HepG2 (cell line): ENCODE measurements at regions not wholly inside any gene's neighbourhood (a gene's known extent, or its start where the extent isn't known, plus 50 kb on each side); places are given as distances from the start of the nearest gene placed in this dataset.
A peak's percentile ranks its signal among the peaks of the same experiment; 100 is the strongest.

Source experiments
- ATAC-seq: fragments of 200-7000 bp; cut with Tn5 transposase; 3 replicates; pipeline ENCODE4 v1.9.1; 2020; ENCODE audit warnings: mild to moderate bottlenecking, moderate library complexity
- BruUV-seq: library from RNA; stranded (reverse); fragments of 400-500 nt; replicated peaks from 2 replicates; lab custom pipeline; 2021; lab: Mats Ljungman, UMichigan
- CTCF ChIA-PET: fragments of 300-600 bp; formaldehyde crosslinking; extraction: SDS; loops from one replicate; lab custom pipeline; 2021; ENCODE audit warnings: low total read pairs, inconsistent platforms, low intra/inter-chr PET ratio; lab: Yijun Ruan, JAX
- POLR2A ChIA-PET: fragments of 350-600 bp; sonication (Branson Sonifier 250); formaldehyde crosslinking; loops from one replicate; lab custom pipeline; 2020; ENCODE audit warnings: antibody characterized with exemption, inconsistent platforms; lab: Yijun Ruan, JAX
- DNase-seq: peaks from one replicate; pipeline ENCODE4 v3.0.0-alpha.2; 2015; ENCODE audit warnings: low spot score
- FAIRE-seq: peaks from 3 replicates; lab custom pipeline; 2011; peaks lifted over from hg19 to GRCh38; lab: Jason Lieb, UNC
- H2AFZ ChIP-seq: one replicate; pipeline ENCODE4 v1.6.1; 2011; ENCODE audit warnings: low read length, inconsistent platforms
- H3K27ac ChIP-seq: fragments of 300-600 bp; 3 replicates; pipeline ENCODE4 v1.8.0; 2011; ENCODE audit warnings: mixed run types, mild to moderate bottlenecking, mixed read lengths, low read length, inconsistent platforms; ENCODE audit not compliant: insufficient read depth; ENCODE audit errors: extremely low read length
- H3K27me3 ChIP-seq, 2 experiments: fragments of 200-600 bp in 1 of 2; 2 replicates in 1 of 2; 3 replicates in 1 of 2; pipeline versions ENCODE4 v1.6.0 to v1.8.0; 2011; ENCODE audit warnings: low read length in 2 of 2, mild to moderate bottlenecking in 2 of 2, moderate library complexity in 2 of 2, inconsistent platforms in 1 of 2; ENCODE audit not compliant: insufficient read depth in 2 of 2, control insufficient read depth in 1 of 2
- H3K36me3 ChIP-seq, 2 experiments: fragments of 200-600 bp in 1 of 2; replicated peaks in 1 of 2; 2 replicates in 1 of 2; 3 replicates in 1 of 2; pipeline versions ENCODE4 v1.5.1 to v1.8.0; 2011; ENCODE audit warnings: low read length in 2 of 2, inconsistent platforms in 1 of 2; ENCODE audit not compliant: insufficient read depth in 2 of 2, control insufficient read depth in 1 of 2
- H3K4me1 ChIP-seq: 2 replicates; pipeline ENCODE4 v1.5.1; 2012; ENCODE audit warnings: low read length, inconsistent platforms; ENCODE audit not compliant: insufficient read depth
- H3K4me2 ChIP-seq: 2 replicates; pipeline ENCODE4 v1.6.0; 2011; ENCODE audit warnings: low read depth, low read length, inconsistent platforms
- H3K4me3 ChIP-seq, 3 experiments: fragments of 200-600 bp in 1 of 3; sonication (generic), shearing (Covaris generic) in 1 of 3; replicated peaks in 1 of 3; 2 replicates each; pipeline ENCODE4 v1.5.1; 2011 to 2016; ENCODE audit warnings: low read length in 3 of 3, inconsistent platforms in 2 of 3, low read depth in 2 of 3, mild to moderate bottlenecking in 2 of 3, control low read depth in 1 of 3, mixed read lengths in 1 of 3; ENCODE audit not compliant: insufficient read depth in 1 of 3
- H3K79me2 ChIP-seq: one replicate; pipeline ENCODE4 v1.6.1; 2011; ENCODE audit warnings: low read length, inconsistent platforms; ENCODE audit not compliant: insufficient read depth
- H3K9ac ChIP-seq: 2 replicates; pipeline ENCODE4 v1.6.0; 2011; ENCODE audit warnings: mild to moderate bottlenecking, low read depth, low read length, inconsistent platforms; ENCODE audit not compliant: insufficient read depth
- H3K9me3 ChIP-seq: 2 replicates; pipeline ENCODE4 v1.5.1; 2012; ENCODE audit warnings: mild to moderate bottlenecking, low read length
- H4K20me1 ChIP-seq: 2 replicates; pipeline ENCODE4 v1.6.0; 2011; ENCODE audit warnings: inconsistent platforms, mild to moderate bottlenecking, low read length, moderate library complexity; ENCODE audit not compliant: insufficient read depth
- AGO2 ChIP-seq: fragments of 200-400 bp; formaldehyde crosslinking; optimal IDR thresholded peaks from 2 replicates; pipeline ENCODE3; 2017; ENCODE audit warnings: mild to moderate bottlenecking, low read depth, low read length, moderate library complexity
- AHR ChIP-seq: IDR thresholded peaks from 2 replicates; pipeline ENCODE4 v1.6.1; 2018; ENCODE audit warnings: missing genetic modification reagents, missing compliant biosample characterization
- EED ChIP-seq: sonication (generic); formaldehyde crosslinking; IDR thresholded peaks from 2 replicates; pipeline ENCODE4 v1.5.0; 2020; ENCODE audit warnings: mild to moderate bottlenecking, missing genetic modification reagents
- FOXK2 ChIP-seq: fragments of 450-650 bp; IDR thresholded peaks from 2 replicates; pipeline ENCODE4 v1.6.1; 2016
- HIC2 ChIP-seq: sonication (generic); formaldehyde crosslinking; IDR thresholded peaks from 2 replicates; pipeline ENCODE4 v1.9.0; 2022; ENCODE audit warnings: low read depth, missing genetic modification reagents
- HNF4A ChIP-seq: sonication (generic); formaldehyde crosslinking; IDR thresholded peaks from 2 replicates; pipeline ENCODE4 v1.4.0; 2020; ENCODE audit warnings: missing genetic modification reagents
- ISL2 ChIP-seq: sonication (generic); formaldehyde crosslinking; IDR thresholded peaks from 2 replicates; pipeline ENCODE4 v1.5.0; 2020; ENCODE audit warnings: missing genetic modification reagents
- NCOA2 ChIP-seq: sonication (generic); formaldehyde crosslinking; IDR thresholded peaks from 2 replicates; pipeline ENCODE4 v1.8.0; 2022; ENCODE audit warnings: inconsistent platforms
- POLR2A ChIP-seq, 2 experiments: IDR thresholded peaks; 2 replicates each; pipeline ENCODE4 v1.6.1; 2011; ENCODE audit warnings: low read depth in 2 of 2, low read length in 2 of 2, mild to moderate bottlenecking in 1 of 2, moderate library complexity in 1 of 2; ENCODE audit not compliant: insufficient read depth in 1 of 2
- RBM39 ChIP-seq: fragments of 200-400 bp; formaldehyde crosslinking; IDR thresholded peaks from one replicate; pipeline ENCODE4 v1.6.1; 2018; ENCODE audit warnings: antibody characterized with exemption, mild to moderate bottlenecking, low read depth, low read length; ENCODE audit not compliant: poor library complexity, severe bottlenecking
- RFX3 ChIP-seq: IDR thresholded peaks from 2 replicates; pipeline ENCODE4 v1.6.1; 2016; ENCODE audit warnings: missing biosample characterization, missing genetic modification reagents
- SRY ChIP-seq: sonication (generic); formaldehyde crosslinking; IDR thresholded peaks from 2 replicates; pipeline ENCODE4 v1.8.0; 2022; ENCODE audit warnings: mild to moderate bottlenecking, missing genetic modification reagents
- UBTF ChIP-seq: sonication (generic); formaldehyde crosslinking; IDR thresholded peaks from 2 replicates; pipeline ENCODE4 v1.4.0; 2020; ENCODE audit warnings: mild to moderate bottlenecking, missing genetic modification reagents
- ZMAT3 ChIP-seq: sonication (generic); formaldehyde crosslinking; conservative IDR thresholded peaks from 2 replicates; pipeline ENCODE4 v1.7.0; 2021; ENCODE audit warnings: missing genetic modification reagents
- ZNF224 ChIP-seq: sonication (generic); formaldehyde crosslinking; IDR thresholded peaks from 2 replicates; pipeline ENCODE4 v1.5.0; 2020; ENCODE audit warnings: mild to moderate bottlenecking, missing genetic modification reagents
- ZNF24 ChIP-seq: fragments of 450-650 bp; IDR thresholded peaks from 2 replicates; pipeline ENCODE4 v1.6.1; 2017; ENCODE audit warnings: antibody characterized with exemption, mild to moderate bottlenecking
- ZNF30 ChIP-seq: sonication (generic); formaldehyde crosslinking; IDR thresholded peaks from 2 replicates; pipeline ENCODE4 v1.5.0; 2020; ENCODE audit warnings: mild to moderate bottlenecking, missing genetic modification reagents
- ZNF501 ChIP-seq: sonication (generic); formaldehyde crosslinking; IDR thresholded peaks from 2 replicates; pipeline ENCODE4 v1.5.1; 2020; ENCODE audit warnings: mild to moderate bottlenecking, moderate library complexity, missing genetic modification reagents
- ZNF839 ChIP-seq: sonication (generic); formaldehyde crosslinking; IDR thresholded peaks from 2 replicates; pipeline ENCODE4 v1.4.0; 2020; ENCODE audit warnings: missing genetic modification reagents, mild to moderate bottlenecking, borderline replicate concordance
- WGBS: methylation state at CpG from one replicate; pipeline ENCODE4 v1.1.6; 2017; ENCODE audit warnings: low lambda C conversion rate; 5-methylcytosine and 5-hydroxymethylcytosine counted together
- in situ Hi-C: cut with HindIII; loops from 2 replicates; pipeline ENCODE4 v1.10.0; 2017; ENCODE audit warnings: low pct_unique_long_range_greater_than_20kb; ENCODE audit not compliant: extremely low pct_ligation_motif_present
- intact Hi-C: fragments of 100-400 bp; cut with micrococcal nuclease; formaldehyde crosslinking; loops from one replicate; pipeline ENCODE4 v1.10.0; 2022; ENCODE audit not compliant: unreplicated experiment
- TF ChIP-seq, protein P1 (sequence below): sonication (generic); formaldehyde crosslinking; IDR thresholded peaks from 2 replicates; pipeline ENCODE4 v1.8.0; 2022; ENCODE audit warnings: mild to moderate bottlenecking, missing genetic modification reagents; ENCODE audit not compliant: insufficient replicate concordance
- TF ChIP-seq, protein P2 (sequence below): sonication (generic); formaldehyde crosslinking; IDR thresholded peaks from 2 replicates; pipeline ENCODE4 v1.8.1; 2023; ENCODE audit warnings: mild to moderate bottlenecking, missing genetic modification reagents

DNA sequence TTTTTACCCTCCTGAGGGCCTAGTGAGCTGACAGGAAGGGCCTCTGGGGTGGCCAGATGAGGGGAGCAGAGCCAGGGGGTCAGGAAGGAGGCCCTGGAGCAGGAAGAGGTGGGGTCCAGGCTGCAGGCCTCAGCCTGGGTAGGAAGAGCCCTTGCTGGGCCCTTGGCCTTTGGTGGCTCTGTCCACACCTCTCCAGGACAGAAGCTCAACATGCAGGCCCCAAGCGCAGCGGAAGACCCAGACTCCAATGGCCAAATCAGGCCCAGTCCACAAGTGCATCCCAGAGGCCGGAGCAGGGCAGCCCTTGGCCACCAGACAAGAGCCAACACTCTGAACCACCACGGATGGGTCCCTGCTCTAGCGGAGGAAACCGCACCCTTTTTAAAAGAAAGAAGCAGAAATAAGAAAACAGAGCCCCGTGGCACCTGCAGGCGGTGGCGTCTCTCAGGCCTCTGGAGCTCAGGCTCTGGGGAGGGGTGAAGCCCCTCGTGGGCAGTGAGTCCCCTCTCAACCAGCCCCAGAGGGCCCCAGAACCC is 52.8 kb downstream of the FOXL3 start:
- intact Hi-C loops = loop anchor here (2.0 kb wide), 1 partner anchor 30 kb away; no protein-coding TSS in a partner anchor
- POLR2A ChIA-PET = interaction anchor here (1.6 to 2.9 kb wide), 6 partner anchors 10 to 93 kb away, joined by 4 to 17 read pairs (median 6); no protein-coding TSS in a partner anchor
- no peak for TF ChIP-seq ZNF24
- TF ChIP-seq ISL2 (CRISPR knock-in tag) = no peak
- TF ChIP-seq POLR2A (IDR thresholded peaks at IDR 0.05; ENCODE audit: insufficient read depth in 1 of 2, low read depth in 2 of 2, low read length in 2 of 2) = no peak
- TF ChIP-seq, protein P1, sequence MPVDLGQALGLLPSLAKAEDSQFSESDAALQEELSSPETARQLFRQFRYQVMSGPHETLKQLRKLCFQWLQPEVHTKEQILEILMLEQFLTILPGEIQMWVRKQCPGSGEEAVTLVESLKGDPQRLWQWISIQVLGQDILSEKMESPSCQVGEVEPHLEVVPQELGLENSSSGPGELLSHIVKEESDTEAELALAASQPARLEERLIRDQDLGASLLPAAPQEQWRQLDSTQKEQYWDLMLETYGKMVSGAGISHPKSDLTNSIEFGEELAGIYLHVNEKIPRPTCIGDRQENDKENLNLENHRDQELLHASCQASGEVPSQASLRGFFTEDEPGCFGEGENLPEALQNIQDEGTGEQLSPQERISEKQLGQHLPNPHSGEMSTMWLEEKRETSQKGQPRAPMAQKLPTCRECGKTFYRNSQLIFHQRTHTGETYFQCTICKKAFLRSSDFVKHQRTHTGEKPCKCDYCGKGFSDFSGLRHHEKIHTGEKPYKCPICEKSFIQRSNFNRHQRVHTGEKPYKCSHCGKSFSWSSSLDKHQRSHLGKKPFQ (CRISPR knock-in tag) = peak; percentile 18
- TF ChIP-seq AHR = no peak
- peak; percentile 3 for TF ChIP-seq RBM39
- TF ChIP-seq AGO2 = no peak
- no peak for TF ChIP-seq RFX3 (CRISPR knock-in tag)
- TF ChIP-seq ZNF224 (CRISPR knock-in tag) = 0 out of 2 replicates have a peak, but pooled peaks have one; percentile 47
- no peak for TF ChIP-seq ZNF501 (CRISPR knock-in tag)
- TF ChIP-seq NCOA2 (CRISPR knock-in tag) = no peak
- TF ChIP-seq EED (CRISPR knock-in tag) = 0 out of 2 replicates have a peak, but pooled peaks have one; percentile 8
- no peak for TF ChIP-seq ZNF30 (CRISPR knock-in tag)
- TF ChIP-seq SRY (CRISPR knock-in tag) = 0 out of 2 replicates have a peak, but pooled peaks have one; percentile 40
- TF ChIP-seq HIC2 (CRISPR knock-in tag) = no peak
- TF ChIP-seq ZMAT3 (CRISPR knock-in tag) = no peak
- TF ChIP-seq, protein P2, sequence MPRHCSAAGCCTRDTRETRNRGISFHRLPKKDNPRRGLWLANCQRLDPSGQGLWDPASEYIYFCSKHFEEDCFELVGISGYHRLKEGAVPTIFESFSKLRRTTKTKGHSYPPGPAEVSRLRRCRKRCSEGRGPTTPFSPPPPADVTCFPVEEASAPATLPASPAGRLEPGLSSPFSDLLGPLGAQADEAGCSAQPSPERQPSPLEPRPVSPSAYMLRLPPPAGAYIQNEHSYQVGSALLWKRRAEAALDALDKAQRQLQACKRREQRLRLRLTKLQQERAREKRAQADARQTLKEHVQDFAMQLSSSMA (CRISPR knock-in tag) = no peak
- peak; percentile 7; the same call in 1 of the 2 replicates for TF ChIP-seq UBTF (CRISPR knock-in tag)
- TF ChIP-seq FOXK2 = no peak
- no peak for TF ChIP-seq ZNF839 (CRISPR knock-in tag)
- TF ChIP-seq HNF4A = no peak

More for the DNA sequence above, 52.8 kb downstream of the FOXL3 start:
- in situ Hi-C loops = no loop called here
- H4K20me1 ChIP-seq = no peaks in the 10 kb centered on the region
- no peak for FAIRE-seq
- no peaks in the 10 kb centered on the region for H3K9me3 ChIP-seq
- no peak overlapping the region for H2AFZ ChIP-seq
- CTCF ChIA-PET = no interaction called here
- peak overlapping the region in 2 of 3 experiments; percentile 13 to 57; a peak in 3 of 6 replicates for H3K4me3 ChIP-seq
- 2% methylated on average over 9 of the region's 10 CpGs for WGBS
- H3K36me3 ChIP-seq = no peaks in the 10 kb centered on the region
- DNase-seq = no peak
- H3K79me2 ChIP-seq = no peaks in the 10 kb centered on the region
- peak; percentile 58 for ATAC-seq
- peak overlapping the region; percentile 71 for H3K4me2 ChIP-seq
- peaks cover under 1 to 35% of the 10 kb centered on the region in 2 experiments for H3K27me3 ChIP-seq
- TSS peak; percentile 93 for BruUV-seq
- H3K27ac ChIP-seq = peak overlapping the region; percentile 39
- peak overlapping the region; percentile 52 for H3K9ac ChIP-seq
- peaks cover 54% of the 10 kb centered on the region for H3K4me1 ChIP-seq
